RWPE2 (cell line): ENCODE measurements at regions not wholly inside any gene's neighbourhood (a gene's known extent, or its start where the extent isn't known, plus 50 kb on each side); places are given as distances from the start of the nearest gene placed in this dataset.

ENCODE experiments used
- ATAC-seq: fragments of 200-7000 bp; cut with Tn5 transposase; 3 replicates; pipeline ENCODE4 v1.9.1; 2021; ENCODE audit warnings: low read depth
- DNase-seq: peaks from one replicate; pipeline ENCODE4 v3.0.0-alpha.2; 2020; ENCODE audit warnings: low spot score
- H3K27ac ChIP-seq: fragments of 450-650 bp; 2 replicates; pipeline ENCODE4 v1.5.1; 2017; ENCODE audit warnings: mild to moderate bottlenecking; ENCODE audit not compliant: poor library complexity, severe bottlenecking
- H3K27me3 ChIP-seq: fragments of 250-450 bp; sonication (Bioruptor Pico); 2 replicates; pipeline ENCODE4 v1.5.1; 2021; ENCODE audit warnings: mild to moderate bottlenecking, moderate library complexity; ENCODE audit not compliant: insufficient read depth, poor library complexity, severe bottlenecking
- H3K36me3 ChIP-seq: fragments of 250-450 bp; sonication (Bioruptor Pico); 2 replicates; pipeline ENCODE4 v1.5.1; 2020; ENCODE audit warnings: low read depth, mild to moderate bottlenecking, moderate library complexity
- H3K4me1 ChIP-seq: fragments of 250-450 bp; sonication (Bioruptor Pico); 2 replicates; pipeline ENCODE4 v1.5.1; 2021; ENCODE audit warnings: mild to moderate bottlenecking, moderate library complexity; ENCODE audit not compliant: insufficient read depth, poor library complexity, severe bottlenecking
- H3K4me3 ChIP-seq: fragments of 250-450 bp; sonication (Bioruptor Pico); 2 replicates; pipeline ENCODE4 v1.5.1; 2021; ENCODE audit warnings: mild to moderate bottlenecking, moderate library complexity; ENCODE audit not compliant: severe bottlenecking
- H3K9me3 ChIP-seq: fragments of 250-450 bp; sonication (Bioruptor Pico); 2 replicates; pipeline ENCODE4 v1.5.1; 2021; ENCODE audit warnings: mild to moderate bottlenecking, moderate library complexity; ENCODE audit not compliant: severe bottlenecking
- TF ChIP-seq, protein P1 (sequence below): fragments of 450-650 bp; IDR thresholded peaks from one replicate; pipeline ENCODE4 v1.5.1; 2017; ENCODE audit warnings: mild to moderate bottlenecking, moderate library complexity; ENCODE audit not compliant: poor library complexity, severe bottlenecking

DNA sequence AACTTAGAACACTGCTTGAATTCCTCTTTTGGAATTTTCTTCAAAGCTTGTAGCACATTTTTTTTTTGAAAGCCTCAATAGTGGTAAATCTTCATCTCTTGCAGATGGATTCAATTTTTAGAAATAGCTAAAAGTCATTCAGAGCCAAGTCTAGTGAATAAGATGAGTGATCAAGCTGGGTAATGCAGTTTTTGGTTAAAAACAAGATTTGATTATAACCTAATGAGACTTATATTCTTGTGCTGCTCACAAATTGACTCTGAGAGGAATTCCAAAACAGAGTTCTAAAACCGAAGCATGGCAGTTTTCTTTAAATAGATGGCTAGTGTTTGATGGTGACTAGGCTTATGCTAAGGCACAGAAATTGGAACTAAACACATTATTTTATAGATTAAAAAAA is 2072.6 kb upstream of the CELF4 start:
- no peaks in the 10 kb centered on the region for H3K4me1 ChIP-seq
- DNase-seq (no peak), ATAC-seq (no peak)
- H3K9me3 ChIP-seq: no peaks in the 10 kb centered on the region
- no peak overlapping the region for H3K4me3 ChIP-seq
- H3K36me3 ChIP-seq: no peaks in the 10 kb centered on the region
- no peak overlapping the region for H3K27ac ChIP-seq
- TF ChIP-seq, protein P1, sequence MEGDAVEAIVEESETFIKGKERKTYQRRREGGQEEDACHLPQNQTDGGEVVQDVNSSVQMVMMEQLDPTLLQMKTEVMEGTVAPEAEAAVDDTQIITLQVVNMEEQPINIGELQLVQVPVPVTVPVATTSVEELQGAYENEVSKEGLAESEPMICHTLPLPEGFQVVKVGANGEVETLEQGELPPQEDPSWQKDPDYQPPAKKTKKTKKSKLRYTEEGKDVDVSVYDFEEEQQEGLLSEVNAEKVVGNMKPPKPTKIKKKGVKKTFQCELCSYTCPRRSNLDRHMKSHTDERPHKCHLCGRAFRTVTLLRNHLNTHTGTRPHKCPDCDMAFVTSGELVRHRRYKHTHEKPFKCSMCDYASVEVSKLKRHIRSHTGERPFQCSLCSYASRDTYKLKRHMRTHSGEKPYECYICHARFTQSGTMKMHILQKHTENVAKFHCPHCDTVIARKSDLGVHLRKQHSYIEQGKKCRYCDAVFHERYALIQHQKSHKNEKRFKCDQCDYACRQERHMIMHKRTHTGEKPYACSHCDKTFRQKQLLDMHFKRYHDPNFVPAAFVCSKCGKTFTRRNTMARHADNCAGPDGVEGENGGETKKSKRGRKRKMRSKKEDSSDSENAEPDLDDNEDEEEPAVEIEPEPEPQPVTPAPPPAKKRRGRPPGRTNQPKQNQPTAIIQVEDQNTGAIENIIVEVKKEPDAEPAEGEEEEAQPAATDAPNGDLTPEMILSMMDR: no peak
- H3K27me3 ChIP-seq: no peaks in the 10 kb centered on the region

DNA sequence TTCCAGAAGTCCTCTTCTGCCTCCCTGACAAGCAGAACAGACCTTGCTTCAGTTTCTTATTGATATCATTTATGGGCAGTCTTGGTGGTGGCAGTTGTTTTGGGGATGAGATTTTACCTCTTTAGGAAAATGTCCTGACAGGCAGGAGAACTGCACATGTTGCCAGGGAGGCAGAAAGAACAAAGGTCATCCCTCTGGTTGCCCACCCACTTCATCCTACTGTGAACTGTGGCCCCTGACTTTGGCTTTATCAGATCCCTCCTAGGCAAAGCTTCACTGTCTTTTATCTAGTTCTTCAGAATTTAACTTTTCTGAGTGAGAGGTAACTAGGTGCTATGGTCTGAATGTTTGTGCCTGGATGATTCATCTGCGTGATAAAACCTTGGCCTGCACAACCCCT is 2071.3 kb upstream of the CELF4 start:
- Histone ChIP-seq H3K4me3 (no peak overlapping the region), H3K4me1 (no peaks in the 10 kb centered on the region), H3K27ac (no peak overlapping the region), H3K9me3 (no peaks in the 10 kb centered on the region), H3K27me3 (no peaks in the 10 kb centered on the region), H3K36me3 (no peaks in the 10 kb centered on the region)
- TF ChIP-seq, protein P1: no peak
- ATAC-seq (no peak), DNase-seq (no peak)

DNA sequence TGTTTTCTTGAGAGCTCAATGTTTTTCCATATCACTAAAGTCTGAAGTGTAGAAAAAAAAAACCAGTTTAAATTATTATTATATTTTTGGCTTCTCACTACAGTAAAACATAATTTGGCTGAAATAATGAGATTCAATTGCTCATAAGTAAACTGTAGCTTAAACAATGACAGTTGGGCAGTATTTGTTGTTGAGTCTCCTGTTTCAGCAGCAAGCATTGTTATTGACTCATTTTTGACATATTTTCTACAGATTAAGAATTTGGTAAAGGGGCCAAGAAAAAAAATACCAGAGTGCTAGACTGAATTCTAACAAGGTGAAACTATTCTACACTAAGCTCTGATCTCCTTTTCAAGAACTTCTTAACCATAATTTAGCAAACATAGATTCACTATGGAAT is 2070.4 kb upstream of the CELF4 start:
- H3K4me3 ChIP-seq: no peak overlapping the region
- TF ChIP-seq, protein P1: no peak
- H3K4me1 ChIP-seq: no peaks in the 10 kb centered on the region
- no peaks in the 10 kb centered on the region for H3K9me3 ChIP-seq
- no peak for ATAC-seq
- H3K27me3 ChIP-seq: no peaks in the 10 kb centered on the region
- DNase-seq: no peak
- no peak overlapping the region for H3K27ac ChIP-seq
- no peaks in the 10 kb centered on the region for H3K36me3 ChIP-seq

DNA sequence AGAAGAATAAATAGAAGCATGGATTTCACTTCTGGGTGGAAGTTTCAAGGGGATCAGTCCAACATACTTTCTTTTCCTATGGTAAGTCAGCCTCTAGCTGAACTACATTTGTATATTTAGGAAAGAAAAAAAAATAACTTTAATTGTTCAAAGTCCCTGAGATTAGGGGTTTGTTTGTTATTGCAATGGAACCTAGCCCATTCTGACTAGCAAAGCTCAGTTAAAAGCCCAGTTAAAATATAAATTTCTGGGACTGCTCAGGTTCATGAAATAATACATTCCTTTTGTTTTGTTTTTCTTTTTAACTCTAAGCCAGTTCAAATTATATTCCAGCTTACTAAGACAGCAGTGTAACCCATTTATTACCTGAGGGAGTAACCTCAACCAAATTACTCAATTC is 2069.6 kb upstream of the CELF4 start:
- no peak for ATAC-seq

DNA sequence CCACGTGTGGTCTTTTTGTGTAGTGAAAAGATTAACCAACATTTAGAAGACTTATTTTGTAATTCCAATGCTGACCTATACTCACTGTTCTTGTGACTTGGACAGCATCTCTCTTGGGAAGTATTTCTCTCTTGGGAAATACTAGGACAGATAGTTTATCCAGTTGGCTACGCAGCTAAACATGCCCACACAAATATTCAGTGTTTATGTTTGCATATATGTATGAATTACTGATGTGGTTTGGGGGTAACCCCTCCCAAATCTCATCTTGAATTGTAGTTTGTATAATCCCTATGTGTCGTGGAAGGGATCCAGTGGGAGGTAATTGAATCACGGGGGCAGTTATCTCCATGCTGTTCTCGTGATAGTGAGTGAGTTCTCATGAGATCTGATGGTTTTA is 2062.3 kb upstream of the CELF4 start:
- ATAC-seq: no peak
- no peak overlapping the region for H3K27ac ChIP-seq
- H3K36me3 ChIP-seq: peaks cover 7% of the 10 kb centered on the region; the same call in 1 of the 2 replicates
- H3K4me1 ChIP-seq: peaks cover 14% of the 10 kb centered on the region
- H3K9me3 ChIP-seq: no peaks in the 10 kb centered on the region
- DNase-seq: no peak
- TF ChIP-seq, protein P1: no peak
- H3K4me3 ChIP-seq: no peak overlapping the region
- no peaks in the 10 kb centered on the region for H3K27me3 ChIP-seq

More for the DNA sequence above, 2069.6 kb upstream of the CELF4 start:
- TF ChIP-seq, protein P1: no peak
- Histone ChIP-seq H3K27me3 (no peaks in the 10 kb centered on the region), H3K4me3 (no peak overlapping the region), H3K4me1 (no peaks in the 10 kb centered on the region), H3K36me3 (no peaks in the 10 kb centered on the region), H3K9me3 (no peaks in the 10 kb centered on the region), H3K27ac (no peak overlapping the region)
- no peak for DNase-seq
